NK-92 (cell line): ENCODE measurements at regions not wholly inside any gene's neighbourhood (a gene's known extent, or its start where the extent isn't known, plus 50 kb on each side); places are given as distances from the start of the nearest gene placed in this dataset.

Experiments used
- DNase-seq: peaks from one replicate; lab custom pipeline; 2025; ENCODE audit not compliant: unreplicated experiment; lab: John Stamatoyannopoulos, UW

GRCh38 chr5:15214010-15214409 is 286.0 kb upstream of the FBXL7 start:
- DNase-seq = no peak

- no peak for DNase-seq
These were observed 290.8 kb upstream of the FBXL7 start for GRCh38 chr5:15209053-15209762.

- DNase-seq = no peak
These were observed 293.8 kb upstream of the FBXL7 start for GRCh38 chr5:15206133-15206532.

GRCh38 chr5:15203376-15203775 is 296.6 kb upstream of the FBXL7 start:
- no peak for DNase-seq

GRCh38 chr5:15191012-15191411 is 309.0 kb upstream of the FBXL7 start:
- no peak for DNase-seq

GRCh38 chr5:15183520-15183919 is 311.9 kb upstream of the ANKH start:
- DNase-seq = no peak

GRCh38 chr5:15170173-15170572 is 298.6 kb upstream of the ANKH start:
- DNase-seq = no peak

GRCh38 chr5:15168358-15168757 is 296.8 kb upstream of the ANKH start:
- DNase-seq = no peak

GRCh38 chr5:15160091-15160490 is 288.5 kb upstream of the ANKH start:
- no peak for DNase-seq

GRCh38 chr5:15159606-15160005 is 288.0 kb upstream of the ANKH start:
- DNase-seq = no peak

GRCh38 chr5:15142458-15142857 is 270.9 kb upstream of the ANKH start:
- no peak for DNase-seq

GRCh38 chr5:15137414-15137813 is 265.8 kb upstream of the ANKH start:
- DNase-seq = no peak

GRCh38 chr5:15135661-15136060 is 264.1 kb upstream of the ANKH start:
- DNase-seq = no peak

GRCh38 chr5:15133456-15133965 is 261.9 kb upstream of the ANKH start:
- DNase-seq = no peak

GRCh38 chr5:15132816-15133405 is 261.3 kb upstream of the ANKH start:
- DNase-seq = no peak

GRCh38 chr5:15131909-15132308 is 260.3 kb upstream of the ANKH start:
- no peak for DNase-seq

- DNase-seq = no peak
These were observed 253.4 kb upstream of the ANKH start for GRCh38 chr5:15124871-15125568.

- DNase-seq = no peak
These were observed 252.9 kb upstream of the ANKH start for GRCh38 chr5:15124461-15124860.

- DNase-seq = no peak
These were observed 246.1 kb upstream of the ANKH start for GRCh38 chr5:15117688-15118087.

GRCh38 chr5:15116996-15117395 is 245.4 kb upstream of the ANKH start:
- no peak for DNase-seq

GRCh38 chr5:15106530-15107283 is 235.1 kb upstream of the ANKH start:
- DNase-seq = no peak
